ENCODE measurements at regions not wholly inside any gene's neighbourhood (a gene's known extent, or its start where the extent isn't known, plus 50 kb on each side); places are given as distances from the start of the nearest gene placed in this dataset.
"Not testable (repeated sequence)": the region's sequence is repeated elsewhere in the genome, so short reads cannot be mapped to it uniquely, and the experiment has no call there.

GRCh38 chr5:101716941-101717340 lies 579.1 kb downstream of the SLCO4C1 start:
- no peaks in the 10 kb centered on the region for H3K27me3 ChIP-seq
- no peak for DNase-seq
- H3K9me3 ChIP-seq (replicated peaks in 1 of 3): no peaks in the 10 kb centered on the region
- intact Hi-C loops (cut with DNase I): no loop called here
- 67 to 85% (median 74%) methylated on average over 1 of the region's 1 CpG for WGBS, 4 donors
- no peak overlapping the region for H3K4me3 ChIP-seq
- no peaks in the 10 kb centered on the region for H3K36me3 ChIP-seq (replicated peaks in 1 of 2)
- no peaks in the 10 kb centered on the region for H3K4me1 ChIP-seq (replicated peaks in 1 of 2)
- no peak overlapping the region for H3K27ac ChIP-seq
- no peak for TF ChIP-seq POLR2A (IDR thresholded peaks at IDR 0.05)
- TF ChIP-seq CTCF (IDR thresholded peaks at IDR 0.05): no peak

- not testable (repeated sequence) for DNase-seq
- 49 to 70% (median 63%) methylated on average over 3 to 5 of the region's 5 CpGs for WGBS, 4 donors
Observed at GRCh38 chr5:101715790-101716189, 580.3 kb downstream of the SLCO4C1 start.

GRCh38 chr5:101689306-101689705 lies 606.8 kb downstream of the SLCO4C1 start:
- no peaks in the 10 kb centered on the region for H3K9me3 ChIP-seq (replicated peaks in 1 of 3)
- no peak overlapping the region for H3K27ac ChIP-seq
- no peak overlapping the region for H3K4me3 ChIP-seq
- no peaks in the 10 kb centered on the region for H3K36me3 ChIP-seq (replicated peaks in 1 of 2)
- H3K27me3 ChIP-seq: no peaks in the 10 kb centered on the region
- TF ChIP-seq POLR2A (IDR thresholded peaks at IDR 0.05): no peak
- H3K4me1 ChIP-seq (replicated peaks in 1 of 2): no peaks in the 10 kb centered on the region
- no peak for DNase-seq
- intact Hi-C loops (cut with DNase I): no loop called here

More at GRCh38 chr5:101715790-101716189, 580.3 kb downstream of the SLCO4C1 start:
- H3K4me1 ChIP-seq (replicated peaks in 1 of 2); intact Hi-C loops (cut with DNase I); H3K9me3 ChIP-seq (replicated peaks in 1 of 3); H3K36me3 ChIP-seq (replicated peaks in 1 of 2); H3K27me3 ChIP-seq; H3K4me3 ChIP-seq; H3K27ac ChIP-seq: not testable (repeated sequence)

- Histone ChIP-seq H3K4me1 (replicated peaks in 1 of 2) (no peaks in the 10 kb centered on the region), H3K36me3 (replicated peaks in 1 of 2) (no peaks in the 10 kb centered on the region), H3K4me3 (no peak overlapping the region), H3K27ac (no peak overlapping the region), H3K9me3 (replicated peaks in 1 of 3) (no peaks in the 10 kb centered on the region), H3K27me3 (no peaks in the 10 kb centered on the region)
- no peak for TF ChIP-seq POLR2A (IDR thresholded peaks at IDR 0.05)
- no peak for TF ChIP-seq CTCF (IDR thresholded peaks at IDR 0.05)
- DNase-seq: no peak
- intact Hi-C loops (cut with DNase I): no loop called here
Observed at GRCh38 chr5:101688156-101688555, 607.9 kb downstream of the SLCO4C1 start.

GRCh38 chr5:101687349-101687985 lies 608.6 kb downstream of the SLCO4C1 start:
- no peaks in the 10 kb centered on the region for H3K27me3 ChIP-seq
- H3K27ac ChIP-seq: no peak overlapping the region
- intact Hi-C loops (cut with DNase I): no loop called here
- no peak overlapping the region for H3K4me3 ChIP-seq
- H3K9me3 ChIP-seq (replicated peaks in 1 of 3): no peaks in the 10 kb centered on the region
- no peaks in the 10 kb centered on the region for H3K4me1 ChIP-seq (replicated peaks in 1 of 2)
- DNase-seq: no peak
- H3K36me3 ChIP-seq (replicated peaks in 1 of 2): no peaks in the 10 kb centered on the region
- no peak for TF ChIP-seq CTCF (IDR thresholded peaks at IDR 0.05)
- no peak for TF ChIP-seq POLR2A (IDR thresholded peaks at IDR 0.05)

All from adrenal gland (tissue), 9 donors.